ENCODE measurements at regions not wholly inside any gene's neighbourhood (a gene's known extent, or its start where the extent isn't known, plus 50 kb on each side); places are given as distances from the start of the nearest gene placed in this dataset.
"Not testable (repeated sequence)": the region's sequence is repeated elsewhere in the genome, so short reads cannot be mapped to it uniquely, and the experiment has no call there.

DNA sequence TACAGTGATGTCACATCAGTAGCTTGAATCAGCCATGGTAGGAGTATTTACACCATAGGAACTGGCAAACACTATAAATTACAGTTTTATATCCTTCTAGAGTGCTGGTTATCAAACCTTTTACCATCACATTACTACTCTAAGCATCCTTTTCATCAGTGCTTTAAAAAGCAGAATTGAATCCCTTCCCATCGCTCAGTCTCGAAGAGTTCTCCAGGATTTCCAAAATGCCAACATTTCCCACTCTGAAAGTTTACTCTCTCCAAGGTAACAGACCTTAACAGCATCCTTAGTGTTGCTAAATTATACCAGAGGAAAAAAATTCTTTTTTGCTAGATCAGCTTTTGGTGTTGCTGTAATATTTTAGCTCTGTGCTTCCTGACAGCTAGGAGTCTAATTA, 209.4 kb upstream of the USP15 start:
- H3K27ac ChIP-seq: no peak overlapping the region
- no peak for TF ChIP-seq ZFX (IDR thresholded peaks at IDR 0.05; ENCODE audit: borderline replicate concordance)
- TF ChIP-seq, protein P1, sequence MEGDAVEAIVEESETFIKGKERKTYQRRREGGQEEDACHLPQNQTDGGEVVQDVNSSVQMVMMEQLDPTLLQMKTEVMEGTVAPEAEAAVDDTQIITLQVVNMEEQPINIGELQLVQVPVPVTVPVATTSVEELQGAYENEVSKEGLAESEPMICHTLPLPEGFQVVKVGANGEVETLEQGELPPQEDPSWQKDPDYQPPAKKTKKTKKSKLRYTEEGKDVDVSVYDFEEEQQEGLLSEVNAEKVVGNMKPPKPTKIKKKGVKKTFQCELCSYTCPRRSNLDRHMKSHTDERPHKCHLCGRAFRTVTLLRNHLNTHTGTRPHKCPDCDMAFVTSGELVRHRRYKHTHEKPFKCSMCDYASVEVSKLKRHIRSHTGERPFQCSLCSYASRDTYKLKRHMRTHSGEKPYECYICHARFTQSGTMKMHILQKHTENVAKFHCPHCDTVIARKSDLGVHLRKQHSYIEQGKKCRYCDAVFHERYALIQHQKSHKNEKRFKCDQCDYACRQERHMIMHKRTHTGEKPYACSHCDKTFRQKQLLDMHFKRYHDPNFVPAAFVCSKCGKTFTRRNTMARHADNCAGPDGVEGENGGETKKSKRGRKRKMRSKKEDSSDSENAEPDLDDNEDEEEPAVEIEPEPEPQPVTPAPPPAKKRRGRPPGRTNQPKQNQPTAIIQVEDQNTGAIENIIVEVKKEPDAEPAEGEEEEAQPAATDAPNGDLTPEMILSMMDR (IDR thresholded peaks at IDR 0.05): no peak

DNA sequence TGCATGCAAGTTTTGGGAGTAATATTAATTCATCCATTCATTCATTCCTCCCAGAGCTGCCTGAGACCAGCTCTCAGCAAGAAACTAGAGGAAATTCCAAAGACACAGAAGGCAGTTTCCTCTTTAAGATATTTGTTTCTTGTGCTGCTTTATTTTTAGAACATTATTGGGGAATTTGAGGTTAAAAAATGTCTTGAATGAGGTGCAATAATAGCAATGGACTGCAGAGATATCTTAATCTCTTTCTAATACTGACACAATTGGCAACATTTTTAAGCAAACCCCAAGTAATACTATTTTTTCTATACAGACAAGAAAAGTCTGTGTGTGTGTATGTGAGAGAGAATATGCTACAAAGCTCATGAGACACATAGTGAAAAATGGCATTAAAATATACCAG, 190.2 kb upstream of the USP15 start:
- H3K27ac ChIP-seq: no peak overlapping the region
- TF ChIP-seq ZFX (IDR thresholded peaks at IDR 0.05; ENCODE audit: borderline replicate concordance): no peak
- TF ChIP-seq, protein P1 (IDR thresholded peaks at IDR 0.05): no peak

DNA sequence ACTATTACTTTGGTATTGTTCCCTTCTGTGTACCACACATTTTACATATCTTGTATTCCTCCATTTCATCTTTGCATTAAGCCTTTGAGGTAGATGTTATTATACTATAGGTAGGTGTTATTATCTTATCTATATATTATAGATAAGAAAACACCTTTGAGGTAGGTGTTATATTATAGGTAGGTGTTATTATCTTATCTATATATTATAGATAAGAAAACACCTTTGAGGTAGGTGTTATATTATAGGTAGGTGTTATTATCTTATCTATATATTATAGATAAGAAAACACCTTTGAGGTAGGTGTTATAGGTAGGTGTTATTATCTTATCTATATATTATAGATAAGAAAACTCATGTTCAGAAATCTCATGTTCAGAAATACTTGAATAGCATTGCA, 187.0 kb upstream of the USP15 start:
- not testable (repeated sequence) for H3K27ac ChIP-seq

DNA sequence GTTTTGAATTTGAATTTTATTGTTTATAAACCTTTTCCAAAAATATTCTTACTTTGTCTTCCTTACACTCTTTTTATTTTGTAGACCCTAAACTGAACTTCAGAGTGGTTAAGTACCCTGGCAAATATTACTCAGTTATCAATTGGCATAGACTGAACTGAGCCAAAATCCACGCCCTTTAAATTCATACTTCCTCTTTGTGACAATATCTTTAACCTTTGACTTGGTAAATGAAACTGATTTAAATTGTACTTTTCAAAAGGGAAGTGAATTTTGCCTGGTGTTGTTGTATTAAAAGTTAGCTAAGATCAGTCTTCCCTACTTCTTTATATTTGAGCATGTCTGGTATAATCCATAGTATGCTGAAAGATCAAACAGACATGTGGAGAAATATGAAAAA, 184.3 kb upstream of the USP15 start:
- no peak overlapping the region for H3K27ac ChIP-seq
- TF ChIP-seq, protein P1 (IDR thresholded peaks at IDR 0.05): no peak
- TF ChIP-seq ZFX (IDR thresholded peaks at IDR 0.05; ENCODE audit: borderline replicate concordance): no peak

DNA sequence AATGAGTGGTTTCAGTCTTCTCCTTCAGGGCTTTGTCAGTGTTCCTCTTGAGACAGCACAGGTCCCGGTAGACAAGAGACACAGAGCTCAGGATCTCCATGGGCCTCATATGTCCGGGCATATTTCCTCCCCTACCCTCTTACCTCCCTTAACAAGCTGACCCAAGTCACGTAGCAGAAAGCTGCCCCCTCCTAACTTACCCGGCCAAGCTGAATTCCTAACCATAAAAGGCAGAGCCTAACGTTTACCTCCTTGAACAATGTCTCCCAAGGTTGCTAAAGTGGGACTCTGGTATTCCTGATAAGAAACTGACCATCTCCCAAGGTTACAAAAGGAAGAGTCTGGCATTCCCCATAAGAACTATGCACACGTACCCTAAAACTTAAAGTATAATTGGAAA, 182.2 kb upstream of the USP15 start:
- no peak overlapping the region for H3K27ac ChIP-seq
- TF ChIP-seq ZFX (IDR thresholded peaks at IDR 0.05; ENCODE audit: borderline replicate concordance): no peak
- TF ChIP-seq, protein P1 (IDR thresholded peaks at IDR 0.05): no peak

DNA sequence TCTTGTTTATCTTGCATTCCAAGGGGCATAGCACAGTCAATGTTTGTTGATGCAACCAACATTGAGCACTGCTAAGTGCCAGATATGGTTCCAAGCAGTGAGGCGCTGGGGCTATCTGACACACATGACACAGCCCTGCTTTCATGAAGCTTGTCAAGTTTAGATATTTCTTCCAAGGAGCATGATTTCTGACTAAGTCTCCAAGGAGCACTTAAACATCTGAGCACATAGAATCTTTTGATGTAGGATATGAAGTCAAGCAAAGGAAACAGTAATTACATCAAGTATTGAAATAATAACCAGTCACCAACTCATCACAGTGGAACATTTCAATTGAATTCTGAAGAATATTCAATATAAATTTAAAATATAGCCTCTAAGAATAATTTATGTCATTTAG, 177.8 kb upstream of the USP15 start:
- TF ChIP-seq ZFX (IDR thresholded peaks at IDR 0.05; ENCODE audit: borderline replicate concordance): no peak
- TF ChIP-seq, protein P1 (IDR thresholded peaks at IDR 0.05): no peak
- H3K27ac ChIP-seq: no peak overlapping the region

DNA sequence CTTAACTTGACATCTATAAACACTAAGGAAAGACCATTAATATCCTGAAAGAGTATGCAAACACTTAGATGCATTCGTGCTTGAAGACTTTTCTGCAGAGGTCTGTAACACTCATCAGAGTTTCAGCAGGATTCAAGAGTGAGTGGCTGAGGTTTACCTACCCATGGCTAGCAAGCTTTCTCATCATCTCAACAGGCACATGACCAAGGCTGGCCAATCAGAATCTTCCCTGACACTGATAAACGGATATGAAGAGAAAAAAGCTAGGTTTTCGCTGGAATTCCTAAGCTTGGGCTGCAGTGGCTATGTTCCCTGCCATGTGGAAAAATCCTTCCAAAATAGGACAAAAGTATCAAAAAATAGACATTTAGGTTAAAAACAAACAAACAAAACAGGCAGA, 162.1 kb upstream of the USP15 start:
- no peak overlapping the region for H3K27ac ChIP-seq
- TF ChIP-seq ZFX (IDR thresholded peaks at IDR 0.05; ENCODE audit: borderline replicate concordance): no peak
- TF ChIP-seq, protein P1 (IDR thresholded peaks at IDR 0.05): no peak

DNA sequence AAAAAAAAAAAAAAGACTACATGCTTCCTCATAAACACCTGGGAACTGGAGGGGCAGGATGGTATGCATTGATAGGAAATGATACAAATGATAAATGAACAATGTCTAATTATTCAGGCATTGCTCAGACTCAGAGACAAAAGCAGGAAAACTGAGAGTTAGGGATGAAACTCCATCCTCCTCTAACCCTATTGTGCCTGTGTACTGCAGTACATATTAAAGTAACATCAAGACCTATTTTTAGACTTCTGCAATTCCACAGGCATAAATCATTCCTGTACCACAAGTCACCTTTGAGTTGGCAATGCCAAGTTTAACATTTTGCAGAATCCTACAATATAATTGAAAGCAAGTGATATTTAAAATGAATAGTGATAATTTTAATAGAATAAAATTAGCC, 156.5 kb upstream of the USP15 start:
- H3K27ac ChIP-seq: no peak overlapping the region
- TF ChIP-seq, protein P1 (IDR thresholded peaks at IDR 0.05): no peak
- TF ChIP-seq ZFX (IDR thresholded peaks at IDR 0.05; ENCODE audit: borderline replicate concordance): no peak

Data from 22Rv1 (cell line).